HCEC 1CT (cell line): ENCODE measurements at regions not wholly inside any gene's neighbourhood (a gene's known extent, or its start where the extent isn't known, plus 50 kb on each side); places are given as distances from the start of the nearest gene placed in this dataset.
A peak's percentile ranks its signal among the peaks of the same experiment; 100 is the strongest.
"Not testable (repeated sequence)": the region's sequence is repeated elsewhere in the genome, so short reads cannot be mapped to it uniquely, and the experiment has no call there.

Source experiments
- DNase-seq: peaks from one replicate; pipeline ENCODE4 v3.0.0-alpha.2; 2017

DNA sequence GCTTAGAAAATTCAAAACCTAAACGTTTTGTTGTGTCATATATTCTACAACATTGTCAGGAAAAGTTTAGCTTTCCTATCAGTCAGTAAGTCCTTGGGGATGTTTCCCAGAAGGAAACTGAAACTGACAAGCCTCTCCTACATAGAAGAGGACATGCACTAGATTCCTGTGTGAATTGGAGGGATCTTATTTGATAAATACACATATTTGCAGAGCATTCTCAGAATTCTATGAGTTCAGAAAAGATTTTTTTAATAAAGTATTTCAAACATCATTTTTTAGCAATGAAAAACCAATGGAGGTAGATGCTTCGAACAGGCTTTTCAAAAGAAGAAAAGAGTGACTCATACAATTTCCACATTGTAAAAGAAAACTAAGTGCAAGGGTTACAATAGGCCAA, 1706.7 kb downstream of the SUCLG1 start:
- no peak for DNase-seq

DNA sequence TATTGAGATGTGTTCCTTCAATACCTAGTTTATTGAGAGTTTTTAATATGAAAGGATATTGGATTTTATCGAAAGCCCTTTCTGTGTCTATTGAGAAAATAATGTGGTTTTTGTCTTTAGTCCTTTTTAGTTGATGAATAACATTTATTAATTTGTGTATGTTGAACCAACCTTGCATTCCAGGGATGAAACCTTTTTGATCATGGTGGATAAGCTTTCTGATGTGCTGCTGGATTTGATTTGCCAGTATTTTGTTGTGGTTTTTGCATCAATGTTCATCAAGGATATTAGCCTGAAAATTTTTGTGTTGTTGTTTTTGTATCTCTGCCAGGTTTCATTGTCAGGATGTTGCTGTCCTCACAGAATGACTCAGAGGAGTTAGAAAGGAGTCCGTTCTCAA, 1710.4 kb downstream of the SUCLG1 start:
- no peak for DNase-seq

DNA sequence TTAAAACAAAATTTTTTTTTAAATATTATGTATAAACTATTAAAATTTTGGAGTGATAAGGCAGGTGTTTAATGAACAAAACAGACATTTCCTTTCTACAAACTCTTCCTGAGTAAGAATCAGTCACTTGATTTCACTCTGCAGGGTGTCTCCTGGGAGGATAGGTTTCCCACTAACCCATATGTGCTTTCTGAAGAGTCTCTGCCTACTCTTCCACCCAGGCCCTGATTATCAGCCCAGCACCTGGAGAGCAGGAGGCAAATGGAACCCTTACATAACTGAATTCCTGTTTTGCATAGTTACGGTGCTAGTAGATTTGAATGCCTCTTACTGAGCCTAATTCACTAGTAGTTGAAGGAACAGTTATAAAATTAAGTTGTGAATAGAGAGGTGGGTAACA, 1718.6 kb downstream of the SUCLG1 start:
- DNase-seq: no peak

DNA sequence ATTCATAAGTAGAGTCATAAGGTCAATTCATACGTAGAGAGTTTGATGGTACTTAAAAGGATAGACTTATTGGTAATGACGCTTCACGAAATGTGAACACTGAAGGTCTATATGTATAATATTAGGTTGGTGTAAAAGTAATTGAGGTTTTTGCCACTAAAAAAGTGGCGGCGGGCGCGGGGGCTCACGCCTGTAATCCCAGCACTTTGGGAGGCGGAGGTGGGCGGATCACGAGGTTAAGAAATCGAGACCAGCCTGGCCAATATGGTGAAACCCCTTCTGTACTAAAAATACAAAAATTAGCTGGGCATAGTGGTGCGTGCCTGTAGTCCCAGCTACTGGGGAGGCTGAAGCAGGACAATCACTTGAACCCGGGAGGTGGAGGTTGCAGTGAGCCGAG, 1721.1 kb downstream of the SUCLG1 start:
- DNase-seq: not testable (repeated sequence)

DNA sequence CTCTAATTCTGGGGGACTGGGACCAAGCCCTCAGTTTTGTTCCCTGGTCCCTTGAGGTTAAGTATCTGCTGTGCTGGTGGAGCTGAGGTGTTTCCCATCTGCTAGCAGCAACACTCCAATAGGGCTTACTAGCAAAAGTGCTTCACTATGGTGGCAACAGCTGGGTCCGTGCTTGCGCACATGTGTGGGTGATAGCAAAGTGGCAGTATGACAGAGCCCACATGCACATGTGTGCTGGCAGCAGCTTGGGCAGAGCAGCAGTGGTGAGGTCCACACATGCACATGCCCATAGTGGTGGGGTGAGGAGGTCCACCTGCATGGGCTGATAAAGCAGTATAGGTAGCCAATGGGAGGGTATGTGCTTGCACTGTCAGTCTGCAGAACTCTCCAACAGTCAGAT, 1723.7 kb downstream of the SUCLG1 start:
- no peak for DNase-seq

DNA sequence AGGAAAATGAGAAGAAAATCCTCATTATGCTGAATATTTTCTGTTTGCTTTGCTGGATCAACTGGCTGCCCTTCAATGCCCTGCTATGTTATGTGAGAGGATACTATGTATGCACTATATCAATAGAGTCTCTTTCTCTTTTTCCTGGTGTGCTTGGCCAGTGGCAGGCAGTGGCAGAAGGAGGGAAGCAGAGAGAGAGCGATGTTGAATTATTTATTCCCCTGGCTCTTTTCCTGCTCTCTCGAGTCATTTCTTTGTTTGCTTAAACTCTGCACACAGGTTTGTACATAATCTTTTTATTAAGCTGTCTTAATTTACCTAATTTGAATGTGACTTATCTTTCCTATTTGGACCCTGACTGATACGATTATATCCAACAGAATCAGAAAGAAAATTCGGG, 1727.3 kb downstream of the SUCLG1 start:
- DNase-seq: no peak

DNA sequence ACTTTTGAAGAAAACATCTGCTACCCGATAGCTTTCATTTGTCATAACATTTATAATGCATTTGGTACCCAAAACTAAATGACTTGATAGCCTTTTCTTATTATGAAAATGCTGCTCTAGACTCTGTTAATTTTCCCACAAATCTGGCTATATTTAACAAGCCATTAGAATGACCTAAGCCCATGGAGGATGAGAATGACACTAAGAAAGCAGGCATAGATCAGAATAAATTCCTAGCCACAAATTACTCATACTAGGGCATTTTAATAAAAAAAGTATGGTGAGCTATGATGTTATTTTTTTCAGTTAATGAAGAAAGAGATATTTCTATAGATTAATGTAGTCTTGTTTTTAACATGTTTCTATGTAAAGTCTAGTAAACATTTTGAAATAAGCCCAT, 1728.3 kb downstream of the SUCLG1 start:
- DNase-seq: peak; percentile 33

DNA sequence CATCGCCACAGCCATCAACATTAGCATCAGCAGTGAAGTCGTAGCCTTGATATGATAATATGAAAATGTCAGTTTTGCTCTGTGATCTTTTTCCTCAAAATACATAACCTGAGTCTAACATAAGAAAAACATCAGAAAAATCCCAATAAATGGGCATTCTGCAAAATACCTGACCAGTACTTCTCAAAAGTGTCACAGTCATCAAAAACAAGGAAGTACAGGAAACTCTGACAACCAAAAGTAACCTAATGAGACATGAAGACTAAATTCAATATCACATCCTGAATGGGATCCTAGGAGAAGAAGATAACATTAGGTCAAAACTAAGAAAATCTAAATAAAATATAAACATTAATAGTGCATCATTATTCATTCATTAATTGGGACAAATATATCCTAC, 1731.0 kb downstream of the SUCLG1 start:
- no peak for DNase-seq

DNA sequence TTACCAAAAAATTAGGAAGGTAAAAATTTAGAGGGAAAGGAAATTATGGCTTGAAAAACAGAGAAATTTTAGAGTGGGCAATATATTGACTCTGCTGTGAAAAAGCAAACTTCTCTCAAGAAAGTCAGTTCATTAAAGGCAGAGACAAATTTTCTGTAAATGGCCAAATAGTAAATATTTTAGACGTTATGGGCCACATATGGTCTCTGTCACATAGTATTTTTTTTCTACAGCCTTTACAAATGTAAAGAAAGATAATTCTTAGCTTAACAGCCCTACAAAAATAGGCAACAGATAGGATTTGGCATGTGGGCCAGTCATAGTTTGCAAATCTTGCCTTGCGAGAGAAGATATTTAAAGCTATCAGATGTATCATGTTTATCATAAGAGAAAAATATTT, 1750.4 kb downstream of the SUCLG1 start:
- DNase-seq: no peak

DNA sequence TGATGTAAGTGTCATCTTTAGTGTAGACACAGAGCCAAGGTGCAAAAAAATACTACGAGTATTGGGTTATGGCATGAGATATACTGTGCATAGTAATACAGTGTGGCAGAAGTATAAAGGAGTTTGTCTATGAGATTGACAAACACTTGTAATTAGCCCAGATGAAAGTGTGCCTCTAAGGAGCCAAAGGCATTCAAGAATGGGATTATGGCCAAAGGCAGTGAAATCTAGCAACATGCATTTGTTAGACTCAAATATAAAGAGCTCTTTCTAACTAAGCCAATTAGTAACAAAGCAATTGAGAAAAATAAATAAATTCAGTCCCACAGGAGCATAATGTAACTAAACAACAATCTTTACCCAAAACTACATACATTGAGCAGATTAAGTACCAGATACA, 1761.8 kb downstream of the SUCLG1 start:
- DNase-seq: no peak

DNA sequence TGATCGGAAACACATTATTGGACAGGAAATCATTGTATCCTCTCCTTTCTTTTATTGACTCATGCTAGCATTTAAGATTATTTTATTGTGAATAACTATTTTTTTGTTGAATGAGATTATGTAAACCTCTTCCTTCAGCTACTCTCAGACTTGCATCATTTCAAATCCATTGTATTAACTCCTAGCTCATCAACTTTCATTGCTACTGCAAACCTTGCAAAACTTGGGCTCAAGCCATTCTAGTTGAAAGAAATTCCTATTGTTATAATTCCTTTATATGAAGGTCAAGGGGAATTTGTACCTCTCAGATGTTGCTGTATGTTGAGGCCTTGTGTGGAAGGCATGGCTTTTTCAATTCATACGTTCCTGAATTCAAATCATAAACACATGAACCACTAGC, 1764.6 kb downstream of the SUCLG1 start:
- DNase-seq: no peak

DNA sequence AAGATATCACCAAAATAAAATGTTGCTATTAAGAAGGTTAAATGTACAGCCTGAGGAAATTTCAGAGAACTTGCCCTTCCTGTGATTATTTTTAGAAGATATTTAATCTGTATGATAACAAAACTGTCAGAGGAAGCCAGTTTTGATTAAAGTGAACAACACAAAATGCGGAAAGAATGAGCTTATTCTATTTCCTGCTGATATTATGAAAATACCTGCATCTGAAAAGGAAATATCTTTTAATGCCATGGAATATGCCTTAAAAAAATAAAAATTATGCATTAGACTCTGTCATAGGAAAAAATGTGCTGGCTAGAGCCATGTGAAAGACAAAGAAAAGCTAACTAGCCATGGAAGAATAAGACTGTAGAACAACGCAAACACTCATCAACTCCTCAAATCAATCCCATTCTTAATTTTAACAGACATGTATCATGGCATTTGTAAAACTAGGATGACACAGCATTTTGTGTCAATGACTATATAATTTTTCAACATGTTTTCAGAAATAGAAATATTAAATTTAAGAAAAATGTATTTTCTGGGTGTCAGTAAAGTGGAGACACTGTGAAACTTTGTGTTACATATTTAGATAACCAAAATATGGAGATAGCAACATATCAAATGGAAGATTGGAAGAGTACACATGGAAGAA, 1768.2 kb downstream of the SUCLG1 start:
- no peak for DNase-seq

DNA sequence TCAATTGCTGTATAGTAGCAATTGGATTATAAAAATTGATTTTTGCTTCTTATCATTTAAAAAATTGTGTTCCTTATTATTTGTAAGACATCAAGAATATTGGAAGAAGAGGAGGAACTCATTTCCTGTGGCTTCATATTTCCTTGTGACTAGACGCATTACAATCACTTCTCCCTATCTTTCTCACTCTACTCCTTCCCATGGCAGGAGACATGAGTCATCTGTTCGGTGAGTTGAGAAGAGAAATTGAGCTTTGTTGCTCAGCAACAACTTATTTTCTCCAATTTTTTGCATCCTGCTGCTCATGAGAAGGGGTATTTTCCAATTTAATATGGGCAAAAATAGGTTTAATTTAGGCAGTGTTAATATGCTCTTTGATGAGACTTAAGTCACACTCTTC, 1783.9 kb downstream of the SUCLG1 start:
- DNase-seq: peak; percentile 18

DNA sequence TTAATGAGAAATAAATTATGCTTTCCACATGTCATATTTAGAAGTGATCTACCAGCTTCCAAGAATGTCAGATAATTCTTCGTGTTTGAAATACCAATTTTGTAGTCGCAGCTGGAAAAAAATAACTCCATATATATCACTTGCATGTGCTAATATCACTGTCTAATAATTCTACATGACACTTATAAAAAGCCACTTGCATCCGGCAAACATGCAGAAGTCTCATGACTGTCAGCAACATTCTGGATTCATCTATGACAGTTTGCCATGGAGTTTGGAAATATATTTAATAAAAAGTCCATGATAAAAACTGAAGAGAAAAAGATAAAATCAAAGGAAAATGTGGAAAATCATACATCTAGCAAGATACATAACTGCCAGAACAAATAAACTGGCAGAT, 1784.4 kb downstream of the SUCLG1 start:
- DNase-seq: no peak

DNA sequence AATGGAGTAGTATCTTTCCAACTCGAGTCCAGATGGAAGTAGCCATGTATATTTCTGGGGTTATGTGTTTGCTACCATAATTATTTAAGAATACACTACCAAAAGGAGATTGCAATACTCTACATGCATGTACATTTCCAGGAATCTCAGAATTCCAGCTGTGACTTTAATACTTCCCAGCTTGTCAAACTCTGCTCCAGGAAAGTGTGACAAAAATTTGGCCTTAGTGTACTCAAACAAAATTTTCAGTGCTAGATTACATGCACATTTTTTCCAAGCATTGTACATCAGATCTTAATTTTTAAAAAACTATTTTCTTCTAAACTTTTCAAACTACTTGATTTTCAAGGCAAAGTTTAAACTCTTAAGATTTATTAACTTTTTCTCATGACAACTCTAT, 1791.6 kb downstream of the SUCLG1 start:
- no peak for DNase-seq

DNA sequence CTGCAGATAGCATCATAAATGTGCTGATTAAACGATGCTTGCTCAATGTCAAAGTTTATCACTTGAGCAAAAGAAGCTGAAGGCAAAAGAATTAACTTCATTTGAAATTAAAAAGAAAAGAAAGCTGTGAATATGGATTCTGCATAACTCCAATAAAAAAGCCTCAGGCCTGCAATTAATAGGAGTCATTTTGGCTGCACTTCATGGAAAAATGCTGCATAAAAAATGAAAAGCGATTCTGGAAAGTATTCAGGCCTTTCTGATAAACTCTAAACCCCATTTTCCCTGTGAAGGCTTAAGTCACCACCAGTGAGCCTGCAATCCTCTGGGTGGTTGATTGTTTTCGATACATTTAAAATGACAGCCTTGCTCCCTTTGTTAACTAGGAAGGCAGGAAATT, 1793.4 kb downstream of the SUCLG1 start:
- no peak for DNase-seq

DNA sequence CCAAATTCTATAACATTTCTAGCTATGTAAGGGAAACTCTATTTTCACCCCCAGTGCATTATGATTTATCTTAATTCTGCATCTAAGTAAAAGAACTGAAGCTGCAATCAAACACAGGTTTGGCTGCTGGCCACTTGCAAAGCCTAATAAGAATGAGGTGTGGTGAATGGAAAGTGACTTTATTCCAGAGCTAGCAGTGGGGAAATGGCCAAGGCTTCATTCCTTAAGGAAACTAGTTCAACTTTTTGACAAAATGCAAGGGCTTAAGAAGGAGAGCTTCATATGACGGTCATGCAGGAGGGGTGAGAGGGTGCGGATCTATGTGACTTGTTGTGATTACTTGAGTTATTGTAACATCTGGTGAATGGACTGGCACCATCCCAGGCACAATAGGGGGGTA, 1802.0 kb downstream of the SUCLG1 start:
- no peak for DNase-seq

DNA sequence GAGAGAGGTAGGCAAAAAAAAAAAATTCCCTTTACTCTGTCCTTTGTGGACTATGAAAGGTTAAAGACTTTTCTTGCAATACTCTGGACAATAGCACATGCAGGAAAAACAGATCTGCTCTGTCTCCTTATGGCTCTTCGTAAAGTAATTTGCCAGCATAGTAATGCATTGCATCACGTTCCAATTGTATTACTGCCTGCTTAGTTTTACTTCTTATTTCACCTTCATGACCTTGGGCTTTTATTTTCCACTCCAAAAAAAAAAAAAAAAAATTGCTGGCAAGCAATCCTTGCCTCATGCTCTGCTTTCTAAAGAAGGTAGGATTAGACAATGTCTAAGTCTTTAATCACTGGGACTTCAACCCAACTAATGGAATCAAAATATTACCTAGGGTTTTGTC, 1802.7 kb downstream of the SUCLG1 start:
- DNase-seq: no peak

DNA sequence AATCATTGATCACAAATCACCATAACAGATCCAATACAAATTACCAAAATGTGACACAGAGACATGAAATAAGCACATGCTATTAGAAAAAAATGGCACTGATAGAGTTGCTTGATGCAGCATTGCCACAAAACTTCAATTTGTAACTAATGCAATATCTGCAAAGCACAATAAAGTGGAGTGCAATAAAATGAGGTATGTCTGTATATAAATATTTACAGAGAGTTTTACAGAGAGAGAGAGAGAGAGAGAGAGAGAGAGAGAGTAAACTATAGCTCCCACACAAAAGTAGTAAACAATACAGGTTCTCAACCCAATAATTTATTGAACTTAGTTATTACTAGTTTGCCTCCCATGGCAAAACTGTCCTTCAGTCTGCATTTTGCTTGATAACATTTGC, 1807.0 kb downstream of the SUCLG1 start:
- no peak for DNase-seq

DNA sequence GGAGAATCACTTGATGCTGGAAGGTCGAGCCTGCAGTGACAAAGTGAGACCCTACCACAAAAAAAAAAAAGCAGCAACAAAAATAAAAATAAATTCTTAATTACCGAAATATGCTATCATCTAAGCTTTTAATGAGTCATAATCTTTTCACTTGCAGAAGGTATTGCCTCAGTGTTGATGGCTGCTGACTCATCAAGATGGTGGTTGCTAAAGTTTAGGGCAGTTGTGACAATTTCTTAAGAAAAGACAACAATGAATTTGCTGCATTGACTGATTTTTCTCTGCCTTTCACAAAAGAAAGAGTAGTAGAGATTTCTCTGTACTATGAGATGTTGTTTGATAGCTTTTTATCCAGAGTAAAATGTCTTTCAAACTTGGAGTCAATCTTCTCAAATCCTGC, 1809.0 kb downstream of the SUCLG1 start:
- DNase-seq: peak; percentile 57

DNA sequence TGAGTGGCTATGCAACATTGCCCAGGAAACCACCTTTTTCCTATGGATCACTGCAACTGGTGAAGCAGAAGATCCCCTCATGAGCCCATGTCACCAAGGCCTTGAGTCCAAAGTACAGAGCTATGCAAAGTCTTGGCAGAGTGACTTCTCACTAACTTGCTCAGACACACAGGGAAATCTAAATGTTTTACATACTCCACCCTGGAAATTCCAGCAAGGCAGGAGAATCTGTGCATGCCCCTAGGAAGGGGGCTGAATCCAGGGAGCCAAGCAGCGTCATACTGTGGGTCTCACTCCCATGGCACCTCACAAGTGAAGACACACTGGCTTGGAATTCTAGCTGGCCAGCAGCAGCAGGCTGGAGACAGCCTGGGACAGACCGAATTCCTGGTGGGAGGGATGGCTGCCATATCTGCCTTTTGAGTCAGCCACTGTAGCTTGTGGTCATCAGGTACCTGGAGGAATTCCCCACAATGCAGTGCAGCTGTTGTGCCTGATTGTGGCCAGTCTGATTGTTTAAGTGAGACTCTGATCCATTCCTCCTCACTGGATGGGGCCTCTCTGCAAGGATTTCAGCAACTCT, 1817.4 kb downstream of the SUCLG1 start:
- DNase-seq: no peak

DNA sequence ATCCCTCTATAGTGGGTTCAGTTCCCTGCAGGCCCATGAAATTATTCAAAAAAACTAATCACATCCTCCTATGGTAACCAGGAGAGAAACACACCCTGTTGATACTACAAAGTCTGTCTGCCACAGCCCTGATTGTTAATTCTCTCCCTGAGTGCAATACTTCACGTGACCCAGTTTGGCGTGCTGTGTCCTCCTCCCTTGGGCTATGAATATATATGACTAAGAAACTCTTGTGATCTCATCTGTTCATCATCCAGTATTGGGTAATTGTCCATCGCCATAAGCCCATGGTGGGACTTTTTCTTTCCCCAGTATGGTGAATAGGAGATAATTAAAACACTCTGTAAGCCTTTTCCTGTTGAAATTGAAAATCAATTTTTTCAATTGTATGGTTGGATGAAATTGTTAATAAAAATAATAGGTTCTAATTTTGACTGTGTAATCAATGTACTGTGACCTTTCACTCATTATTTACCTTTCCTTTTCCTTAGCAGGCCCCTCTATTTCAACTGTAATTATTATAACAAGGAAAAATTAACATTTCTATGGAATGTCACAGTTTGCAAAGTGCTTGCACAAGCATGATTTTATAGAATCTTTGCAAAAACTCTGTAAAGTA, 1822.6 kb downstream of the SUCLG1 start:
- DNase-seq: peak; percentile 70

DNA sequence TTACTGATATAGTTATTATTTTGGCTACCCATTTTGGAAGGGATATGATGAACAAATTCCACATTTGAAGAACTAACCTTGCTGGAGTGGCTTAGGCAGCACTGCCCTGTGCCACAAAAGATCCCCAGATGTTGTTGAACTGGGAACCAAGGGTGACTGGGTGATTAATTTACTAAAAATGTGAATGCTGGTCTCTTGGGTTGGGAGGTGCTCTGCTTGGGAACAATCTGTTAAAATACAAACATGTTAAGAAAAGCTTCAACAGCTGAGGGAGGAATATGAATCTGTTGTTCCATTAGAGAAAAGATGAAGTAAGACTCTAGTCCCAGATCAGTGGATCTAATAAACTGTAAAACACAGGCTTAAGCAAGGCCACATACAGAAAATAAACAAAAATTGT, 1860.1 kb downstream of the SUCLG1 start:
- DNase-seq: no peak

DNA sequence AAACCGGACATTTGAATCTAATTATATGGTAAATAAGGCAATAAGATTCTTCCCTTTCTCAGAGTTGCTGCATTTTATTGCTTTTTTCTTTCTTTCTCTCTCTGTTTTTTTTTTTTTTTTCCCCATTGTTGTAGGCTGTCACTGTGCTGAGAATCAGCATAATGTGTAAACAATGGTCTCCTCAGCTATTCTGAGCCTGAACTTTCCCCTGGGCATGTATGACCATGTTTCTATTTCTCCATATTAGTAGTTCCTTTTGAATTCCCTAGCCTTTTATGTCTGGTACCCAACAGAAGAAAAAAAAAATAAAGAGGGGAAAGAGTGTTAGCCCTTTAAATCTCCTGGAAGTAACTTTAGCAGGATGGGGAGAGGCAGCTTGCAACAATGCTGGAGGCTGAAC, 1862.5 kb downstream of the SUCLG1 start:
- DNase-seq: no peak

DNA sequence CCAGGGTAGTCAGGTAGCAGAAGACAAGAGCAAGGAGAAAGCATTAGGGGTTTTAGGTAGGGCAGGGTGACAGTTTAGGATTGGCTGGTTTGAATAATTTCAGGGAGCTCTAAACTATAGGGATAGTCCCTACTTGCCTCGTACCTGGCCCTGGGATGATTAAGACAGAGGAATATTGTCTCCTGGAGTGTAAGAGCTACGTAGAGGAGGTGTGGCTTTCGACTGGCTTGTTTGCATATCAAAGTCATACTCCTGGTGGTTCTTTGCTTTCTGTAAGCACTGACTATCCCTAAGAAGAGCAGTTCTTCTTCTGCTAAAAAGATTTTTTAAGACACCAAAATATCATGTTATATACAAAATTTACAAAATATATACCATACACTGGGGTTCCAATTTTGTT, 1867.4 kb downstream of the SUCLG1 start:
- no peak for DNase-seq
